UCSD-AML1 (cell line): ENCODE measurements at regions not wholly inside any gene's neighbourhood (a gene's known extent, or its start where the extent isn't known, plus 50 kb on each side); places are given as distances from the start of the nearest gene placed in this dataset.

Source experiments
- DNase-seq: peaks from one replicate; lab custom pipeline; 2025; ENCODE audit not compliant: unreplicated experiment; lab: John Stamatoyannopoulos, UW

DNA sequence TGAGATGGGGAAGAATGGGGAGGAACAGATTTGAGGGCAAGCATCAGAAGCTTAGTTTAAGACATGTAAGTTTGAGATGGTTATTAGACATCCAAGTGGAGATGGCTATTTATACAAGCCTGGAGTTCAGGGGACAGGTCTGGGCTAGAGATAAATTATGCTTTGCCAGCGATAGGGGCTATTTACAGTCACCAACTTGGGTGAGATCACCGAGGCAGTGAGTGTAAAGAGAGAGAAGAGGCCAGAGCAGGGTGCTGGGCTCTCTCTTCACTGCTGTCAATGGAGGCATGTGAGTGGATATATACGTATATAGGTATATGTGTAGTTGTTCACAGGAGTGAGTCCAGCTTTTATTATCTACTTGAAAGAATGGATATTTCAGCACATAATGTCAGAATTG lies 81.0 kb downstream of the QPCT start:
- no peak for DNase-seq

DNA sequence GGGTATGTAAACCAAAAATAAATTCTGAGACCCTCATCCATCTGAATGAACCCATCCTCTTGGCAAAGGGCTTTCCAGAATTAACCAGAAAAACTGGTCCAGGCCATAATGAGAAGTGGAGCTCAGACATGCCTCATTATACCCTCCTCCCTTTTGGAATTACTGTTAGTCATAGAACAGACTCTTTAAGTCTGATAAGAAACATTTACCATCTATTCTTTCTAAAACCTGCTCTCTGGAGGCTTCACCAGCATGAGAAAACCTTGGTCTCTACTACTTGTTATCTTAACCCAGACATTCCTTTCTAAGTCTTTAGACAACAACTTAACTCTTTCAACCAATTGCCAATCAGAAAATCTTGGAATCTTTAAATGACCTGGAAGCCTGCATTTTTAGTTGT lies 82.8 kb downstream of the QPCT start:
- no peak for DNase-seq

- DNase-seq: no peak
Observed at GRCh38 chr2:37436323-37436722, 91.9 kb downstream of the QPCT start.

DNA sequence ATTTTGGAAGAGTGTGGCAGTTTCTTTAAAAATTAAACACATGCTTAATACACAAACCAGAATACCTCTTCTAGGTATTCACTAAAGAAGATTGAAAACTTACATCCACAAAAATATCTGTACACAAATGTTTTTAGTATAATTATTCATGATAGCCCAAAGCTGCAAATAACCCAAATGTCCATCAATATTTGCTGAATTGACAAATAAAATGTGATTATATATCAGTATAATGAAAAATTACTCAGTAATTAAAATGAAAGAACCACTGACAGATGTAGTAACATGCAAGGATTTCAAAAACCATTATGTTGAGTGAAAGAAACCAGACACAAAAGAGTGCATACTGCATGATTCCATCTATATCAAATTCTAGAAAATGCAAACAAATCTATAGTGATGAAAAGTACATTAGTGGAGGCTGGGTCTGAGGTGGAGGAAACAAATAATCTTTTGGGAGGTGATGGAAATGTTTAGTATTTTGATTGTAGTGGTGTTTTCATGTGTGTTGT lies 94.8 kb downstream of the QPCT start:
- no peak for DNase-seq

- no peak for DNase-seq
Observed at GRCh38 chr2:37441055-37441454, 96.6 kb downstream of the QPCT start.

- no peak for DNase-seq
Observed at GRCh38 chr2:37443082-37443481, 98.7 kb downstream of the QPCT start.

GRCh38 chr2:37447446-37447845 lies 103.0 kb downstream of the QPCT start:
- no peak for DNase-seq

DNA sequence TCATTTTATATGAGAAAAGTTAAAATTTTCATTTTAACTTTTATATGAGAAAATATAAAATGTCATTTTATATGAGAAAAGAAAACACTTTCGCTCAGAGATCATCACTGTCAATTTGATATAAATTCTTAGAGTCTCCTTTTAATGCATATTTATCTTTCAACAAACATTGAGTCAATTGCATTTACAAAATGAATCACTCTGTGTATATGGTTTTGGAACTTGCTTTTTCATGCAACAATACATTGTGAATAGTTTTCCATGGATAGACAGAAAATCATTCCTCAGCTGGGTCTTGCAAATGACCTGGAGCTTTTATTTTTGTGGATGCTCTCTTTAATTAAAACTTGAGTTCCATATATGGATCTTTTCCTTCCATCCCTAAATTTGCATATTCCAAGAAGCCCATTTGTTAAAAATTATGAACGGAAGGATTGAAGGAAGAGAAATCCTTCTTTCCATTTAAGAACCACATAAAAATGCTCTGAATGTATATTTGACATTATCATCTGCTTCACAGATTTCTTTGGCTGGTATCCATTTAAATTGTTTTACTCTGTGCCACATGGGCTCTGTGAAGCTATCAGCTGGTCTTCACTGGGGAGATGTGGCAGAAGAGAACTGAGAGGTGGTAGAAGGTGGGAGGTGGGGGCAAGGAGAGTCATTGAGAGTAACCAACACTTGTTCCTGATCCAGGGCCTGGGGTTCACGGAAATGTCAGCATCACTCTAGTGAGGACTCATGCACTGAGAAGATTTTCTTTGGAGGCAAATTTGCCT lies 104.1 kb downstream of the QPCT start:
- DNase-seq: no peak

DNA sequence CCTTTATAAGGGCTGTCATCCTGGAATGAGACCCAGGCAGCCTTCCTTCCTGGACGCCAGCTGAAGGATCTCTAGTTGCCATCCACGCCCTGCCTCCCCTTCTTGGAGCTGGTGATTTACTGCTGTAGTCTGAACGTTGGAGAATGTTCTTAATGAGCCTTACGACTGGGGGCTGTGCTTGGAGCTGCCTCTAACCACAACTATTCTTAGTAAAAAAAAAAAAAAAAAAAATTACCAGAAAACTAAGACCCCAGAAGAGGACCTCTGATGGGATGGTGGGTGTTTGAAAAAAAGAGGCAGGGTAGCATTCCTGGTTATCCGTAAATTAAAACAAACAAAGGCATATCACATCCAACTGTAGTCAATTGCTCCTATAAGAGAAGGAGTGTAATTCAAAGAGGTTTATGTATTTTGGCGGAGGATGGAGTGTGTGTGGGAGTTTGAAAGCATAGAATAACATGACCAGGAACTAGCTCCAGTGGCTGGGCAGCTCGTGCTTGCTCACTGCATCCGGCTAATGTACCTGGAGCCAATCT lies 105.4 kb downstream of the QPCT start:
- DNase-seq: no peak

DNA sequence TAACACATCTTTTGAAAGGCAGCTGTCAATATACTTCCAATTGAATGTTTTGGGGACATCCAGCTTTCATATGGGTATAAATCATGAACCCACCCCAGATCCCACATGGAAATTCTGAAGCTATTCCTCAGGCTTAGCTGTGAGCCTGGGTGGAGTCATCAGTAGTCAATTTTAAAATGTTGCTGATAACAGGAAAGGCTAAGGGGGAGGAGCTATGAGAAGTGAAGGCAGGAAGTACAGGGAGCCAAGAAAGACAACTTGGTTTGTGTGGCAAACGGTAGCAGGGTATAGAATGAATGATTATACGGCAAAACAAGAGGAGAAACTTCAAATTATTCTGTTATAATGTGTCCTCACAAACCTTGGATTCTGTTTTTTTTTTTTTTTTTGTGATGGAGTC lies 108.6 kb downstream of the QPCT start:
- DNase-seq: no peak

- DNase-seq: no peak
Observed at GRCh38 chr2:37454851-37455762, 110.7 kb downstream of the QPCT start.

GRCh38 chr2:37456479-37456878 lies 112.0 kb downstream of the QPCT start:
- DNase-seq: peak; percentile 64

DNA sequence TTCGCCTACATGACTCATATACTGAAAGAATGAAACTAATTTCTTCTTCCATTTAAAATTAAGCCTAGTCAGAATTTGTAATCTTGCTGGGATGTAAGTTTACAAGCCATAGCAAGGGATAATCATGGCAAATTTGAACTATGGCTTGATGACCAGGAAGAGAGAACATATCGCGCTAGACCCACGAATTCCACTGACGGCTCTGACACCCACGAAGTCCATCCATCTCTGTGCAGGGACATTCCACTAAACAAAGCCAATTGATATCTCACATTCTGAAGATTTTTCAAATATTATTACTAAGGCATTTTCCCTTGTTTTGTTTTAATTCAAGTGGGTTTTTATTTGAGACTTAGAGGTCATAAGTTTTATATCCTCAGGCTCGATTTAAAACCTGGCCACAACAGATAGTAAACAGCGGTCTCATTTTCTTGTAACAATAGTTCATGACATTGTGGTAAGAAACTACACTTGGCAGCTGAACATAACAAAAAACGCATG lies 113.0 kb downstream of the QPCT start:
- no peak for DNase-seq

DNA sequence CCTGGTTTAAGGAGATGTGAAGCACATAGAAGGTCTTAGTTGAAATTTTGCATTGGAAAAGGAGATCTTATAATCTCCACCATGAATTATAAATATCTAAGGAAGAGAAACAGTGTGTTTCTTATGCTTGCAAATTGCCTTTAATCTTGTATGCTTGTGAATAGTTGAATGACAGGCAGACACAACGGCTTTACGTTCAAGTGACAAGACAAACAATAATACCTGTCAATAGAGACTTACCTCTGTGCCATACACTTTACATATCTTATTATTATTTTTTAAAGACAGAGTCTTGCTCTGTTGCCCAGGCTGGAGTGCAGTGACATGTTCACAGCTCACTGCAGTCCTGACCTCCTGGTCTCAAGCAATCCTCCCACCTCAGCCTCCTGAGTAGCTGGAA lies 113.7 kb downstream of the QPCT start:
- no peak for DNase-seq

- no peak for DNase-seq
Observed at GRCh38 chr2:37459095-37459981, 114.9 kb downstream of the QPCT start.

GRCh38 chr2:37460896-37461229 lies 116.4 kb downstream of the QPCT start:
- no peak for DNase-seq

DNA sequence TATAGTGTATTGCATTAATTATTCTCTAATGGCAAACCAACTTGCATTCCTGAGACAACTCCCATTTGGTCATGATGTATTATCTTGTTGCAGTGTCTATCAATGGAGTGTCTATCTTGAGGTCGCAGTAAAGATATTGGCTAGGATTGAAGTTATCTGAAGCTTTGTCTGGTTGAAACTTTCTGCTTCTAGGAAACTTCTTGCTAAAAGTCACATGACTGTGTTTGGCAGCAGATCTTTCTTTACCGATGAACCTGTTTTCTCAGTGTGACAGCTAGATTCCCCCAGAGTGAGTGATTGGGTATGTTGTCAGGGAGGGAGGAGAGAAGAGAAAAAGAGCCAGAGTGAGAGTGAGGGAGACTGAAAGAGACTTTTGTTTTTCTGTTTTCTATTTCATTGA lies 119.6 kb downstream of the QPCT start:
- DNase-seq: no peak

- DNase-seq: no peak
Observed at GRCh38 chr2:37466533-37467222, 122.2 kb downstream of the QPCT start.

- no peak for DNase-seq
Observed at GRCh38 chr2:37468170-37468569, 123.7 kb downstream of the QPCT start.

- no peak for DNase-seq
Observed at GRCh38 chr2:37469126-37469525, 124.7 kb downstream of the QPCT start.
